IMR-90 (cell line): ENCODE measurements at regions not wholly inside any gene's neighbourhood (a gene's known extent, or its start where the extent isn't known, plus 50 kb on each side); places are given as distances from the start of the nearest gene placed in this dataset.

Source experiments
- ATAC-seq: fragments of 200-7000 bp; cut with Tn5 transposase; 2 replicates; pipeline ENCODE4 v1.9.1; 2020; ENCODE audit warnings: low read depth, mild to moderate bottlenecking, moderate library complexity
- BruUV-seq: library from RNA; stranded (reverse); fragments of 400-500 nt; replicated peaks from 2 replicates; lab custom pipeline; 2021; lab: Mats Ljungman, UMichigan
- CTCF ChIA-PET: fragments of 300-600 bp; formaldehyde crosslinking; extraction: SDS; loops from one replicate; lab custom pipeline; 2021; ENCODE audit warnings: antibody characterized with exemption; lab: Yijun Ruan, JAX
- POLR2A ChIA-PET: fragments of 300-600 bp; sonication (Branson Sonifier 250); formaldehyde crosslinking; loops from one replicate; lab custom pipeline; 2022; ENCODE audit warnings: antibody characterized with exemption; ENCODE audit not compliant: unreplicated experiment; lab: Charles Lee
- DNase-seq: peaks from one replicate; pipeline ENCODE4 v3.0.0; 2013
- H2AFZ ChIP-seq: replicated peaks from 2 replicates; pipeline ENCODE3; 2013; ENCODE audit warnings: low read length, mild to moderate bottlenecking; ENCODE audit not compliant: poor library complexity
- H2AK5ac ChIP-seq: 2 replicates; pipeline ENCODE4 v1.6.1; 2013; ENCODE audit warnings: low read depth, low read length, inconsistent platforms
- H2AK9ac ChIP-seq: replicated peaks from 2 replicates; pipeline ENCODE3; 2013; ENCODE audit warnings: mild to moderate bottlenecking, low read depth, low read length, moderate library complexity; ENCODE audit not compliant: poor library complexity
- H2BK120ac ChIP-seq: 2 replicates; pipeline ENCODE4 v1.6.1; 2013; ENCODE audit warnings: low read depth, low read length, inconsistent platforms
- H2BK15ac ChIP-seq: 3 replicates; pipeline ENCODE4 v1.6.1; 2013; ENCODE audit warnings: low read depth, low read length, inconsistent platforms
- H2BK20ac ChIP-seq: 2 replicates; pipeline ENCODE4 v1.6.1; 2013; ENCODE audit warnings: low read depth, mild to moderate bottlenecking, inconsistent platforms, low read length, moderate library complexity
- H2BK5ac ChIP-seq: 2 replicates; pipeline ENCODE4 v1.6.1; 2013; ENCODE audit warnings: mild to moderate bottlenecking, low read depth, low read length, inconsistent platforms; ENCODE audit not compliant: poor library complexity, severe bottlenecking
- H3K14ac ChIP-seq: replicated peaks from 2 replicates; pipeline ENCODE4 v1.6.1; 2013; ENCODE audit warnings: low read depth, low read length, inconsistent platforms
- H3K18ac ChIP-seq: 2 replicates; pipeline ENCODE4 v1.6.1; 2013; ENCODE audit warnings: low read depth, low read length, control low read depth
- H3K23ac ChIP-seq: 2 replicates; pipeline ENCODE4 v1.6.1; 2013; ENCODE audit warnings: low read depth, low read length, inconsistent platforms
- H3K27ac ChIP-seq: 2 replicates; pipeline ENCODE4 v1.5.1; 2013; ENCODE audit warnings: mild to moderate bottlenecking, control low read depth, low read length; ENCODE audit not compliant: insufficient read depth
- H3K27me3 ChIP-seq: 2 replicates; pipeline ENCODE4 v1.6.1; 2013; ENCODE audit warnings: low read length; ENCODE audit not compliant: control insufficient read depth, insufficient read depth
- H3K36me3 ChIP-seq: 2 replicates; pipeline ENCODE4 v1.6.1; 2013; ENCODE audit warnings: low read length, mixed read lengths; ENCODE audit not compliant: control insufficient read depth, insufficient read depth
- H3K4ac ChIP-seq: 2 replicates; pipeline ENCODE4 v1.6.1; 2013; ENCODE audit warnings: low read depth, low read length, inconsistent platforms
- H3K4me1 ChIP-seq: 2 replicates; pipeline ENCODE4 v1.6.1; 2013; ENCODE audit warnings: low read length, mixed read lengths; ENCODE audit not compliant: control insufficient read depth, insufficient read depth
- H3K4me2 ChIP-seq: 2 replicates; pipeline ENCODE4 v1.6.1; 2013; ENCODE audit warnings: low read depth, mild to moderate bottlenecking, control low read depth, low read length, moderate library complexity
- H3K4me3 ChIP-seq: 2 replicates; pipeline ENCODE4 v1.5.1; 2013; ENCODE audit warnings: low read depth, mild to moderate bottlenecking, control low read depth, low read length, moderate library complexity; ENCODE audit not compliant: insufficient read depth
- H3K56ac ChIP-seq: 2 replicates; pipeline ENCODE4 v1.6.1; 2013; ENCODE audit warnings: low read length, inconsistent platforms; ENCODE audit not compliant: insufficient read depth; ENCODE audit errors: extremely low read depth
- H3K79me1 ChIP-seq, 2 experiments: 2 replicates each; pipeline ENCODE4 v1.6.1; 2013; ENCODE audit warnings: low read length in 2 of 2, inconsistent platforms in 1 of 2, low read depth in 1 of 2
- H3K9ac ChIP-seq: 2 replicates; pipeline ENCODE4 v1.6.1; 2013; ENCODE audit warnings: low read depth, low read length, control low read depth
- H3K9me1 ChIP-seq: 2 replicates; pipeline ENCODE4 v1.6.1; 2013; ENCODE audit warnings: low read length, inconsistent platforms; ENCODE audit not compliant: insufficient read depth
- H3K9me3 ChIP-seq: 2 replicates; pipeline ENCODE4 v1.6.1; 2013; ENCODE audit warnings: low read length; ENCODE audit not compliant: control insufficient read depth, insufficient read depth
- H4K20me1 ChIP-seq: 2 replicates; pipeline ENCODE4 v1.6.1; 2013; ENCODE audit warnings: low read length, inconsistent platforms; ENCODE audit not compliant: insufficient read depth
- H4K5ac ChIP-seq: 2 replicates; pipeline ENCODE4 v1.6.1; 2013; ENCODE audit warnings: mild to moderate bottlenecking, low read depth, low read length, control low read depth
- H4K8ac ChIP-seq, 2 experiments: 2 replicates each; pipeline ENCODE4 v1.6.1; 2013; ENCODE audit warnings: low read depth in 2 of 2, low read length in 2 of 2, control low read depth in 1 of 2, inconsistent platforms in 1 of 2
- H4K91ac ChIP-seq: 2 replicates; pipeline ENCODE4 v1.6.1; 2013; ENCODE audit warnings: low read depth, low read length, inconsistent platforms; ENCODE audit not compliant: insufficient read depth
- BHLHE40 ChIP-seq: fragments of 150-350 bp; IDR thresholded peaks from 2 replicates; pipeline ENCODE4 v1.6.1; 2016; ENCODE audit warnings: mild to moderate bottlenecking, low read depth, low read length
- CEBPB ChIP-seq: IDR thresholded peaks from 2 replicates; pipeline ENCODE4 v1.6.1; 2012; ENCODE audit warnings: low read depth, low read length, improper control_type of control experiment
- CHD1 ChIP-seq: IDR thresholded peaks from 2 replicates; pipeline ENCODE4 v1.6.1; 2012; ENCODE audit warnings: low read depth, low read length, improper control_type of control experiment
- FOS ChIP-seq: fragments of 150-350 bp; IDR thresholded peaks from 2 replicates; pipeline ENCODE4 v1.6.1; 2016; ENCODE audit warnings: low read depth, low read length
- MAFK ChIP-seq: IDR thresholded peaks from 2 replicates; pipeline ENCODE4 v1.6.1; 2012; ENCODE audit warnings: low read depth, low read length, improper control_type of control experiment
- MAZ ChIP-seq: IDR thresholded peaks from 2 replicates; pipeline ENCODE4 v1.6.1; 2012; ENCODE audit warnings: low read depth, mild to moderate bottlenecking, low read length, improper control_type of control experiment, moderate library complexity, borderline replicate concordance
- MXI1 ChIP-seq: IDR thresholded peaks from 2 replicates; pipeline ENCODE4 v1.6.1; 2012; ENCODE audit warnings: low read depth, mild to moderate bottlenecking, low read length, moderate library complexity, borderline replicate concordance
- NFE2L2 ChIP-seq: fragments of 150-350 bp; IDR thresholded peaks from 2 replicates; pipeline ENCODE4 v1.6.1; 2016; ENCODE audit warnings: low read depth, mild to moderate bottlenecking, low read length
- POLR2A ChIP-seq: IDR thresholded peaks from 2 replicates; pipeline ENCODE4 v1.6.1; 2012; ENCODE audit warnings: mild to moderate bottlenecking, low read depth, low read length
- RAD21 ChIP-seq: IDR thresholded peaks from 2 replicates; pipeline ENCODE4 v1.6.1; 2012; ENCODE audit warnings: low read length, improper control_type of control experiment
- RCOR1 ChIP-seq: IDR thresholded peaks from 2 replicates; pipeline ENCODE4 v1.6.1; 2012; ENCODE audit warnings: mild to moderate bottlenecking, low read length, improper control_type of control experiment; ENCODE audit not compliant: insufficient replicate concordance
- RFX5 ChIP-seq: IDR thresholded peaks from 2 replicates; pipeline ENCODE4 v1.8.0; 2012; ENCODE audit warnings: low read depth, mild to moderate bottlenecking, low read length, moderate library complexity
- SMC3 ChIP-seq: fragments of 150-350 bp; IDR thresholded peaks from 2 replicates; pipeline ENCODE4 v1.6.1; 2016; ENCODE audit warnings: low read depth, mild to moderate bottlenecking, antibody characterized with exemption, low read length, moderate library complexity
- WGBS, 2 experiments: methylation state at CpG; one replicate each; pipeline versions ENCODE4 v1.1.5 to v1.1.7; 2013; ENCODE audit warnings: missing lambda C conversion rate in 2 of 2; ENCODE audit not compliant: insufficient read length in 1 of 2; ENCODE audit errors: extremely low coverage in 2 of 2; 5-methylcytosine and 5-hydroxymethylcytosine counted together
- dilution Hi-C: fragments of 300-500 bp; cut with HindIII; formaldehyde crosslinking; loops from one replicate; pipeline ENCODE4 v1.14.3; 2018; ENCODE audit warnings: low sequenced_read_pairs; ENCODE audit not compliant: unreplicated experiment
- in situ Hi-C: fragments of 300-500 bp; cut with MboI; formaldehyde crosslinking; loops from 3 replicates; pipeline ENCODE4 v1.14.3; 2019; ENCODE audit warnings: low sequenced_read_pairs, inconsistent platforms, mixed read lengths
- intact Hi-C: fragments of 100-400 bp; cut with micrococcal nuclease; formaldehyde crosslinking; loops from 2 replicates; pipeline ENCODE4 v1.10.0; 2022
- TF ChIP-seq, protein P1 (sequence below): fragments of 150-350 bp; IDR thresholded peaks from 2 replicates; pipeline ENCODE4 v1.6.1; 2016; ENCODE audit warnings: low read depth, mild to moderate bottlenecking, low read length, moderate library complexity, borderline replicate concordance
- TF ChIP-seq, protein P2 (sequence below): conservative IDR thresholded peaks from 2 replicates; pipeline ENCODE4 v1.5.1; 2012; ENCODE audit warnings: mild to moderate bottlenecking, low read depth, low read length, improper control_type of control experiment
- TF ChIP-seq, protein P3 (sequence below): fragments of 150-350 bp; IDR thresholded peaks from 2 replicates; pipeline ENCODE4 v1.6.1; 2017; ENCODE audit warnings: mild to moderate bottlenecking, antibody characterized with exemption, low read length, low read depth

DNA sequence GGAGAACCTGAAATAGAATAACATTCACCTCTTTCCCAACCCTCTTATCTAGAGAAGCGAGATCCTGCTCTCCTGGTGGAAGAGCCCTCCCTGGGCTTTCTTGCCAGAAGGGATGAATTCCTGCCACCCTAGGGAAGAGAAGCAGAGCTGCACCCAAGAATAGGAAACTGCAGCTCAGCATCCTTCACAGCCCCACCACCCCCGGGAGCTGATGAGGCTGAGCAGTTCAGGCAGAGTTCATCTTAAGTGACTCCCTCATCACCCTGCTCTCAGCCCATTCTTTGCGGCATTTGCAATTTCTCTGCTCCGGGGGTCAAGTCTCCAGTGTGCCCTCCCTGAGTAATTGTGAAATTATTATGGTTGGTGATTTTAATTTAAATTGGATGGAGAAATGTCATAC is 514.9 kb downstream of the BUD13 start:
- dilution Hi-C loops = no loop called here
- WGBS, 2 experiments = no CpG with 5 or more reads among the region's 4 CpGs
- H3K4me1 ChIP-seq = no peaks in the 10 kb centered on the region

More for the DNA sequence above, 514.9 kb downstream of the BUD13 start:
- Histone ChIP-seq H3K18ac (no peak overlapping the region), H3K9me1 (no peaks in the 10 kb centered on the region), H4K8ac (no peak overlapping the region), H3K9ac (no peak overlapping the region), H2AK5ac (no peak overlapping the region), H3K23ac (no peak overlapping the region), H3K79me1 (no peaks in the 10 kb centered on the region), H2AFZ (no peak overlapping the region), H3K36me3 (no peaks in the 10 kb centered on the region), H3K4me2 (no peak overlapping the region), H2AK9ac (no peak overlapping the region), H2BK15ac (no peak overlapping the region), H3K9me3 (no peaks in the 10 kb centered on the region), H4K20me1 (no peaks in the 10 kb centered on the region), H3K4me3 (no peak overlapping the region), H3K4ac (no peak overlapping the region), H3K56ac (no peak overlapping the region), H2BK120ac (no peak overlapping the region), H3K14ac (no peak overlapping the region), H4K5ac (no peak overlapping the region), H3K27me3 (no peaks in the 10 kb centered on the region), H3K27ac (no peak overlapping the region), H4K91ac (no peak overlapping the region), H2BK20ac (no peak overlapping the region), H2BK5ac (no peak overlapping the region)
- BruUV-seq = no TSS peak
- TF ChIP-seq RFX5 (no peak), RAD21 (no peak), NFE2L2 (no peak), MAZ (no peak), RCOR1 (no peak), MXI1 (no peak), MAFK (no peak), FOS (no peak), BHLHE40 (no peak), POLR2A (no peak), SMC3 (no peak), CHD1 (no peak), CEBPB (no peak)
- TF ChIP-seq, protein P1, sequence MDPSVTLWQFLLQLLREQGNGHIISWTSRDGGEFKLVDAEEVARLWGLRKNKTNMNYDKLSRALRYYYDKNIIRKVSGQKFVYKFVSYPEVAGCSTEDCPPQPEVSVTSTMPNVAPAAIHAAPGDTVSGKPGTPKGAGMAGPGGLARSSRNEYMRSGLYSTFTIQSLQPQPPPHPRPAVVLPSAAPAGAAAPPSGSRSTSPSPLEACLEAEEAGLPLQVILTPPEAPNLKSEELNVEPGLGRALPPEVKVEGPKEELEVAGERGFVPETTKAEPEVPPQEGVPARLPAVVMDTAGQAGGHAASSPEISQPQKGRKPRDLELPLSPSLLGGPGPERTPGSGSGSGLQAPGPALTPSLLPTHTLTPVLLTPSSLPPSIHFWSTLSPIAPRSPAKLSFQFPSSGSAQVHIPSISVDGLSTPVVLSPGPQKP = no peak
- TF ChIP-seq, protein P2, sequence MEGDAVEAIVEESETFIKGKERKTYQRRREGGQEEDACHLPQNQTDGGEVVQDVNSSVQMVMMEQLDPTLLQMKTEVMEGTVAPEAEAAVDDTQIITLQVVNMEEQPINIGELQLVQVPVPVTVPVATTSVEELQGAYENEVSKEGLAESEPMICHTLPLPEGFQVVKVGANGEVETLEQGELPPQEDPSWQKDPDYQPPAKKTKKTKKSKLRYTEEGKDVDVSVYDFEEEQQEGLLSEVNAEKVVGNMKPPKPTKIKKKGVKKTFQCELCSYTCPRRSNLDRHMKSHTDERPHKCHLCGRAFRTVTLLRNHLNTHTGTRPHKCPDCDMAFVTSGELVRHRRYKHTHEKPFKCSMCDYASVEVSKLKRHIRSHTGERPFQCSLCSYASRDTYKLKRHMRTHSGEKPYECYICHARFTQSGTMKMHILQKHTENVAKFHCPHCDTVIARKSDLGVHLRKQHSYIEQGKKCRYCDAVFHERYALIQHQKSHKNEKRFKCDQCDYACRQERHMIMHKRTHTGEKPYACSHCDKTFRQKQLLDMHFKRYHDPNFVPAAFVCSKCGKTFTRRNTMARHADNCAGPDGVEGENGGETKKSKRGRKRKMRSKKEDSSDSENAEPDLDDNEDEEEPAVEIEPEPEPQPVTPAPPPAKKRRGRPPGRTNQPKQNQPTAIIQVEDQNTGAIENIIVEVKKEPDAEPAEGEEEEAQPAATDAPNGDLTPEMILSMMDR = no peak
- TF ChIP-seq, protein P3, sequence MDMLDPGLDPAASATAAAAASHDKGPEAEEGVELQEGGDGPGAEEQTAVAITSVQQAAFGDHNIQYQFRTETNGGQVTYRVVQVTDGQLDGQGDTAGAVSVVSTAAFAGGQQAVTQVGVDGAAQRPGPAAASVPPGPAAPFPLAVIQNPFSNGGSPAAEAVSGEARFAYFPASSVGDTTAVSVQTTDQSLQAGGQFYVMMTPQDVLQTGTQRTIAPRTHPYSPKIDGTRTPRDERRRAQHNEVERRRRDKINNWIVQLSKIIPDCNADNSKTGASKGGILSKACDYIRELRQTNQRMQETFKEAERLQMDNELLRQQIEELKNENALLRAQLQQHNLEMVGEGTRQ = no peak
- intact Hi-C loops (no loop called here), in situ Hi-C loops (no loop called here)
- ChIA-PET POLR2A (no interaction called here), CTCF (no interaction called here)
- ATAC-seq (no peak), DNase-seq (no peak)
